Smooth muscle cell (in vitro differentiated cells): ENCODE measurements at regions not wholly inside any gene's neighbourhood (a gene's known extent, or its start where the extent isn't known, plus 50 kb on each side); places are given as distances from the start of the nearest gene placed in this dataset.
A peak's percentile ranks its signal among the peaks of the same experiment; 100 is the strongest.

Source experiments
- DNase-seq: peaks from one replicate; lab custom pipeline; 2025; ENCODE audit not compliant: unreplicated experiment; lab: John Stamatoyannopoulos, UW
- H2AFZ ChIP-seq: fragments of 200-600 bp; sonication (generic); 2 replicates; pipeline ENCODE4 v1.6.0; 2016; ENCODE audit warnings: antibody characterized with exemption, low read depth, mild to moderate bottlenecking
- H3F3A ChIP-seq: fragments of 200-600 bp; sonication (generic); 2 replicates; pipeline ENCODE4 v1.6.0; 2017; ENCODE audit warnings: antibody characterized with exemption, low read depth
- H3K27ac ChIP-seq: fragments of 200-600 bp; sonication (generic); 2 replicates; pipeline ENCODE4 v1.5.1; 2016; ENCODE audit warnings: low read depth, mild to moderate bottlenecking
- H3K27me3 ChIP-seq: fragments of 200-600 bp; sonication (generic); 2 replicates; pipeline ENCODE4 v1.6.1; 2016; ENCODE audit warnings: low read depth, mild to moderate bottlenecking
- H3K36me3 ChIP-seq: fragments of 200-600 bp; sonication (generic); 2 replicates; pipeline ENCODE4 v1.5.1; 2016; ENCODE audit warnings: low read depth
- H3K4me1 ChIP-seq: fragments of 200-600 bp; sonication (generic); 2 replicates; pipeline ENCODE4 v1.5.1; 2016; ENCODE audit warnings: low read depth
- H3K4me2 ChIP-seq: fragments of 200-600 bp; sonication (generic); 2 replicates; pipeline ENCODE4 v1.6.0; 2016; ENCODE audit warnings: mild to moderate bottlenecking
- H3K4me3 ChIP-seq: fragments of 200-600 bp; sonication (generic); 2 replicates; pipeline ENCODE4 v1.5.1; 2016; ENCODE audit warnings: mild to moderate bottlenecking
- H3K79me2 ChIP-seq: fragments of 200-600 bp; sonication (generic); 2 replicates; pipeline ENCODE4 v1.6.0; 2016; ENCODE audit warnings: low read depth, mild to moderate bottlenecking
- H3K9ac ChIP-seq: fragments of 200-600 bp; sonication (generic); 2 replicates; pipeline ENCODE4 v1.6.0; 2016; ENCODE audit warnings: low read depth
- H3K9me3 ChIP-seq: fragments of 200-600 bp; sonication (generic); replicated peaks from 2 replicates; pipeline ENCODE4 v1.5.1; 2016; ENCODE audit warnings: low read depth
- H4K20me1 ChIP-seq: fragments of 200-600 bp; sonication (generic); 2 replicates; pipeline ENCODE4 v1.6.0; 2016; ENCODE audit warnings: low read depth
- CTCF ChIP-seq: fragments of 200-600 bp; sonication (generic); IDR thresholded peaks from 2 replicates; pipeline ENCODE4 v1.5.1; 2017; ENCODE audit warnings: borderline replicate concordance, mild to moderate bottlenecking, antibody characterized with exemption; ENCODE audit not compliant: insufficient read depth, poor library complexity, severe bottlenecking
- WGBS: methylation state at CpG from one replicate; pipeline ENCODE4 v1.1.7; 2016; ENCODE audit warnings: low lambda C conversion rate; 5-methylcytosine and 5-hydroxymethylcytosine counted together

- no peak for DNase-seq
- H3K27me3 ChIP-seq = no peaks in the 10 kb centered on the region
- TF ChIP-seq CTCF = no peak
- WGBS = 86% methylated on average over 14 of the region's 14 CpGs
- no peaks in the 10 kb centered on the region for H4K20me1 ChIP-seq
- peaks cover 6% of the 10 kb centered on the region for H3K4me1 ChIP-seq
- no peak overlapping the region for H3K27ac ChIP-seq
- no peaks in the 10 kb centered on the region for H3K79me2 ChIP-seq
- no peak overlapping the region for H3K4me2 ChIP-seq
- no peak overlapping the region for H3K9ac ChIP-seq
- no peak overlapping the region for H2AFZ ChIP-seq
- no peaks in the 10 kb centered on the region for H3K9me3 ChIP-seq
- no peaks in the 10 kb centered on the region for H3K36me3 ChIP-seq
- H3F3A ChIP-seq = no peaks in the 10 kb centered on the region
- H3K4me3 ChIP-seq = no peak overlapping the region
Measured at GRCh38 chr20:10735195-10735949, 61.6 kb upstream of the JAG1 start.

- no peak overlapping the region for H3K9ac ChIP-seq
Measured at GRCh38 chr20:10739134-10739533, 65.3 kb upstream of the JAG1 start.

GRCh38 chr20:10739566-10739965 is 65.8 kb upstream of the JAG1 start:
- H3K9me3 ChIP-seq = no peaks in the 10 kb centered on the region
- H3K79me2 ChIP-seq = no peaks in the 10 kb centered on the region
- H3K27ac ChIP-seq = no peak overlapping the region
- no peaks in the 10 kb centered on the region for H3K27me3 ChIP-seq
- no peak for TF ChIP-seq CTCF
- peaks cover 6% of the 10 kb centered on the region for H3K4me1 ChIP-seq
- no peaks in the 10 kb centered on the region for H3F3A ChIP-seq
- H3K4me2 ChIP-seq = peak overlapping the region; percentile 80
- 49% methylated on average over 7 of the region's 7 CpGs for WGBS
- DNase-seq = no peak
- no peaks in the 10 kb centered on the region for H3K36me3 ChIP-seq
- peak overlapping the region; percentile 36 for H2AFZ ChIP-seq
- no peak overlapping the region for H3K9ac ChIP-seq
- no peaks in the 10 kb centered on the region for H4K20me1 ChIP-seq
- peak overlapping the region; percentile 27 for H3K4me3 ChIP-seq

More at GRCh38 chr20:10739134-10739533, 65.3 kb upstream of the JAG1 start:
- peak overlapping the region; percentile 27 for H3K4me3 ChIP-seq
- 92% methylated on average over 1 of the region's 1 CpG for WGBS
- DNase-seq = no peak
- H3F3A ChIP-seq = no peaks in the 10 kb centered on the region
- no peak for TF ChIP-seq CTCF
- no peaks in the 10 kb centered on the region for H3K9me3 ChIP-seq
- H2AFZ ChIP-seq = peak overlapping the region; percentile 36
- no peaks in the 10 kb centered on the region for H4K20me1 ChIP-seq
- peaks cover 6% of the 10 kb centered on the region for H3K4me1 ChIP-seq
- H3K79me2 ChIP-seq = no peaks in the 10 kb centered on the region
- H3K27me3 ChIP-seq = no peaks in the 10 kb centered on the region
- H3K4me2 ChIP-seq = peak overlapping the region; percentile 80
- H3K27ac ChIP-seq = no peak overlapping the region
- H3K36me3 ChIP-seq = no peaks in the 10 kb centered on the region

- 80% methylated on average over 5 of the region's 5 CpGs for WGBS
Measured at GRCh38 chr20:10741060-10741459, 67.3 kb upstream of the JAG1 start.

More at GRCh38 chr20:10741060-10741459, 67.3 kb upstream of the JAG1 start:
- Histone ChIP-seq H3K4me2 (no peak overlapping the region), H3K4me3 (no peak overlapping the region), H3K4me1 (peaks cover 6% of the 10 kb centered on the region), H3K9me3 (no peaks in the 10 kb centered on the region), H3F3A (no peaks in the 10 kb centered on the region), H3K27me3 (no peaks in the 10 kb centered on the region), H3K79me2 (no peaks in the 10 kb centered on the region), H3K36me3 (no peaks in the 10 kb centered on the region), H4K20me1 (no peaks in the 10 kb centered on the region), H2AFZ (no peak overlapping the region), H3K9ac (no peak overlapping the region), H3K27ac (no peak overlapping the region)
- no peak for DNase-seq
- no peak for TF ChIP-seq CTCF
